GM10266 (cell line): ENCODE measurements at regions not wholly inside any gene's neighbourhood (a gene's known extent, or its start where the extent isn't known, plus 50 kb on each side); places are given as distances from the start of the nearest gene placed in this dataset.

Experiments
- DNase-seq: peaks from one replicate; pipeline ENCODE4 v3.0.0; 2012; ENCODE audit errors: extremely low spot score
- CTCF ChIP-seq: IDR thresholded peaks from 2 replicates; pipeline ENCODE4 v1.5.1; 2012; ENCODE audit warnings: mild to moderate bottlenecking, low read depth; ENCODE audit not compliant: control insufficient read depth, insufficient read depth; ENCODE audit errors: missing control alignments

- DNase-seq, result no peak
- no peak for TF ChIP-seq CTCF
Observed at GRCh38 chr4:67020438-67020797, 524.9 kb downstream of the CENPC start.

GRCh38 chr4:67019686-67020437 is 525.4 kb downstream of the CENPC start:
- DNase-seq, result no peak
- TF ChIP-seq CTCF, result no peak

- DNase-seq, result no peak
- TF ChIP-seq CTCF, result no peak
Observed at GRCh38 chr4:67014592-67014991, 530.7 kb downstream of the CENPC start.

- DNase-seq, result no peak
- no peak for TF ChIP-seq CTCF
Observed at GRCh38 chr4:67006791-67007190, 538.5 kb downstream of the CENPC start.

GRCh38 chr4:66991521-66991920 is 553.8 kb downstream of the CENPC start:
- DNase-seq, result no peak
- no peak for TF ChIP-seq CTCF

GRCh38 chr4:66974665-66975064 is 570.6 kb downstream of the CENPC start:
- no peak for DNase-seq
- no peak for TF ChIP-seq CTCF

- no peak for DNase-seq
- no peak for TF ChIP-seq CTCF
Observed at GRCh38 chr4:66972087-66972486, 573.2 kb downstream of the CENPC start.
